ENCODE measurements at regions not wholly inside any gene's neighbourhood (a gene's known extent, or its start where the extent isn't known, plus 50 kb on each side); places are given as distances from the start of the nearest gene placed in this dataset.
"Not testable (repeated sequence)": the region's sequence is repeated elsewhere in the genome, so short reads cannot be mapped to it uniquely, and the experiment has no call there.

DNA sequence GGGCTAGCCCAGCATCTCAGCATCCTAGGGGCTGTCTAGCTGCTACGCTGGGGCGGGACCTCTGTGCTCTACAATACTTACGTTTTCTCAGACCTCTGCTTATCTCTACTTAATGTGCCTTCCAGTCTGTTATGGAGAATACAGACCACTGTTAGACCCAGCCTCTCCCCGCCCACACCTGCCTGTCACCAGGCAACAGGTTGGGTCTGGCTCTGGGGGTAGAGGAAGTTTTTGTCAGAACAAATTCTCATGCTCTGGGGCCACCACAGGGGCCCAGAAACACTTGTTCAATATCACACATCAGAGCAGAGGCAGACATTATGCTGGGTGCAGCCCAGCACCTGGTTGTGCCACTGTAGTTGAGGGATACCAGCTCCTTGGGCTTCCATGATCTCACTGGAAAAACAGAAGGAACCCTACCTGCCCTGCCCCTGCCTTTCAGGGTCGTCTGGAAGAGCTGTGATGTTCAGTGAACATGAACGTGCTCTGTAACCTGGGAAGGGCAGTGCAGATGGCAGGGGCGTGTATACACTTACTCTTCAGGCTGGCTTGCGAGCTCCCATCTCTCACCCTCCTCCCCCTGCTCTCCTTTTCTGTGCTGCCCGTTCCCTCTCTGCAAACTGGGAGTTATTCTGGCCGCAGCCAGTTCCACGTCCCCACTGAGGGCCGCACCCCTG, 135.2 kb upstream of the PODXL start:
- H3K36me3 ChIP-seq (ENCODE audit: control insufficient read depth, insufficient read depth, low read length) = no peaks in the 10 kb centered on the region
- H3K9me3 ChIP-seq (ENCODE audit: control insufficient read depth, insufficient read depth, low read length) = no peaks in the 10 kb centered on the region
- H3K27ac ChIP-seq (ENCODE audit: low read depth, low read length) = no peak overlapping the region
- WGBS (ENCODE audit: insufficient coverage) = 55% methylated on average over 8 of the region's 12 CpGs
- no peak for DNase-seq (ENCODE audit: low read depth in 4 of 6, low spot score in 6 of 6)
- H3K4me1 ChIP-seq (ENCODE audit: control insufficient read depth, insufficient read depth, low read length) = peaks cover 20% of the 10 kb centered on the region
- no peaks in the 10 kb centered on the region for H3K27me3 ChIP-seq (ENCODE audit: control insufficient read depth, insufficient read depth, low read length)
- H3K4me3 ChIP-seq (ENCODE audit: low read depth, low read length) = no peak overlapping the region

- H3K27ac ChIP-seq (ENCODE audit: low read depth, low read length) = no peak overlapping the region
These were observed 134.0 kb upstream of the PODXL start for GRCh38 chr7:131690441-131690840.

GRCh38 chr7:131689662-131690234, 133.3 kb upstream of the PODXL start:
- Histone ChIP-seq H3K4me1 (ENCODE audit: control insufficient read depth, insufficient read depth, low read length) (peaks cover 20% of the 10 kb centered on the region), H3K27ac (ENCODE audit: low read depth, low read length) (no peak overlapping the region), H3K36me3 (ENCODE audit: control insufficient read depth, insufficient read depth, low read length) (no peaks in the 10 kb centered on the region), H3K27me3 (ENCODE audit: control insufficient read depth, insufficient read depth, low read length) (no peaks in the 10 kb centered on the region), H3K4me3 (ENCODE audit: low read depth, low read length) (no peak overlapping the region), H3K9me3 (ENCODE audit: control insufficient read depth, insufficient read depth, low read length) (no peaks in the 10 kb centered on the region)
- 94% methylated on average over 18 of the region's 19 CpGs for WGBS (ENCODE audit: insufficient coverage)
- no peak for DNase-seq (ENCODE audit: low read depth in 4 of 6, low spot score in 6 of 6)

More at GRCh38 chr7:131690441-131690840, 134.0 kb upstream of the PODXL start:
- H3K27me3 ChIP-seq (ENCODE audit: control insufficient read depth, insufficient read depth, low read length) = no peaks in the 10 kb centered on the region
- no peaks in the 10 kb centered on the region for H3K9me3 ChIP-seq (ENCODE audit: control insufficient read depth, insufficient read depth, low read length)
- H3K36me3 ChIP-seq (ENCODE audit: control insufficient read depth, insufficient read depth, low read length) = no peaks in the 10 kb centered on the region
- no peak for DNase-seq (ENCODE audit: low read depth in 4 of 6, low spot score in 6 of 6)
- peaks cover 20% of the 10 kb centered on the region for H3K4me1 ChIP-seq (ENCODE audit: control insufficient read depth, insufficient read depth, low read length)
- WGBS (ENCODE audit: insufficient coverage) = 63% methylated on average over 11 of the region's 12 CpGs
- H3K4me3 ChIP-seq (ENCODE audit: low read depth, low read length) = no peak overlapping the region

DNA sequence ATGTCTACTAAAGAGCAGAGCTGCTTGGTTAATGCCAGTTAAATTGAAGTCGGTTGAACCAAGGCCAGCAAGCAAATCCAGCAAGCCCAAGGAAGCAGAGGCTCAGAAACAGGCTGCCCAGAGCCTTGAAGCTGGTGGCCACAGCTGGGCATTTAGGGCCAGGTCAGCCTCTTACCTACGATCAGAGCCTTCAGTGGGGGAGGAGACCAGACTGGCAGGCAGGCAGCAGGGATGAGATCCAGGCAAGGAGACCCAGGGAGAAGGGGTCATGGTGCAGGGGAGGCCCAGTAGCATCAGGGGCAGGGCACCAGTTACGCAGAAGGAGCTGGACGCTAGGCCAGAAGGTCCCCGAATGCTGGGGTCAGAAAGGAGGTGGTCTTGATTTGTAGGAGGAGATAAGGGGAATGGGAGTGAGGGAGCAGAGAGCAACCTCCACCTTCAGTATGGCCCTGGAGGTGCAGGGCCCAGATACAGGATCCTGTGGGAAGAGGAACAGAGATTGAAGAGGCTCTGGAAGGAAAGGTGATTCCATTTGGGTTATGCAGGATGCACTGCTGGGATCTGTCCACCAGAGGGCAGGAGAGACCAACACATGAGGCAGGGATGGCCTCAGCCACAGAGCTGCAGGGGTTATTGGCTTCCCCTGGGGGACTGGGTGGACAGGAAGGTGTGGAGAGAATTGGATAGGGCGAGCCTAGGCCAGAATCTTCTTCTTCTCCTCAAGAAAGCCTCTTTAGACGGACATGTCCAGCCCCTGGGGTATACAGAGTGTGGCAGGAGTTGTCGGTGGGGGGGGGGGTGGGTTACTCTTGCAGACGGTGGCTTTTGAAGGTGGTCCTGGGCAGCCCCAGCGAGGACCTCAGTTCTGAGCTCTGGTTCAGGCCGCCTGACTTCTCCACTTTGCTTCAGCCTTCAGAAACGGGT, 132.6 kb upstream of the PODXL start:
- no peak overlapping the region for H3K27ac ChIP-seq (ENCODE audit: low read depth, low read length)
- peak; percentile 38 to 92 (median 64) for DNase-seq (ENCODE audit: low read depth in 4 of 6, low spot score in 6 of 6)
- no peaks in the 10 kb centered on the region for H3K9me3 ChIP-seq (ENCODE audit: control insufficient read depth, insufficient read depth, low read length)
- WGBS (ENCODE audit: insufficient coverage) = 84% methylated on average over 10 of the region's 12 CpGs
- no peaks in the 10 kb centered on the region for H3K27me3 ChIP-seq (ENCODE audit: control insufficient read depth, insufficient read depth, low read length)
- H3K4me3 ChIP-seq (ENCODE audit: low read depth, low read length) = no peak overlapping the region
- no peaks in the 10 kb centered on the region for H3K36me3 ChIP-seq (ENCODE audit: control insufficient read depth, insufficient read depth, low read length)
- peaks cover 20% of the 10 kb centered on the region for H3K4me1 ChIP-seq (ENCODE audit: control insufficient read depth, insufficient read depth, low read length)

DNA sequence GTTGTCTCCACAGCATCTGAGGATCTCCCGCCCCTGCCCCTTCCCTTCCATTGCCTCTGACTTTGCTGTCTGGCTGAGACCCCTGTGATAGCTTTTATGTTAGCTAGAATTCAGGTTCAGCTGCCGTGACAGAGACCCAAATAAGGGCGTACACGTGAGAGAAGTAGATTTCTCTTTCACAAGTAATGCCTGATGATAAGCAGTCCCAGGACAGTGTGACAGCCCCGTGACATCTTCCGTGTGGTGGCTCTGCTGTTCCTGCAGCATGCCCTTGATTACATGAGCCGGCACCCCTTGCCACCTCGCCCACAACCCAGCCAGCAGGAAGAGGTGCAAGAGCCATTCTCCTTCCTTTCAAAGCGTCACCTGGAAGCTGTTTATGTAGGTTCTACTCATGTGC, 130.9 kb upstream of the PODXL start:
- Histone ChIP-seq H3K27me3 (ENCODE audit: control insufficient read depth, insufficient read depth, low read length) (peaks cover 2% of the 10 kb centered on the region), H3K27ac (ENCODE audit: low read depth, low read length) (no peak overlapping the region), H3K4me3 (ENCODE audit: low read depth, low read length) (no peak overlapping the region), H3K4me1 (ENCODE audit: control insufficient read depth, insufficient read depth, low read length) (peaks cover 15% of the 10 kb centered on the region), H3K36me3 (ENCODE audit: control insufficient read depth, insufficient read depth, low read length) (no peaks in the 10 kb centered on the region), H3K9me3 (ENCODE audit: control insufficient read depth, insufficient read depth, low read length) (no peaks in the 10 kb centered on the region)
- no peak for DNase-seq (ENCODE audit: low read depth in 4 of 6, low spot score in 6 of 6)
- 82% methylated on average over 8 of the region's 9 CpGs for WGBS (ENCODE audit: insufficient coverage)

DNA sequence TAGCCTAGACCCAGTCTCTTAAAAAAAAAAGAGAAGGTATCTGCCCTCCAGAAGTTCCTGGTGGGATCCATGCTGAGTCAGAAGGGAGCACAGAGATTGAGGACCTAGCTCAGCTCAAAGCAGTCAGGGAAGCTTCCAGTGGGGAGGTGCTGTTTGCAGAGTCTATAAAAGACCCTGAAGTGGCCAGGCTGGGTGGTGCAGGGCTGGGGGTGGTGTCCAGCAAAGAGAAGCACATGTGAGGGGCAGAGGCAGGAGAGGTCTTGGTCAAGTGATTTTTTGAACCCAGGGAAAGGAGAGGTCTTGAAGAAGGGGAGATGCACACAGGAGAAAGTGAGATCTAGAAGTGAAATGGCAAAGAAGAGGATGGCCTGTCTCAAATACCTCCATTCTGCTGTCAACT, 130.4 kb upstream of the PODXL start:
- Histone ChIP-seq H3K27me3 (ENCODE audit: control insufficient read depth, insufficient read depth, low read length) (peaks cover 2% of the 10 kb centered on the region), H3K4me1 (ENCODE audit: control insufficient read depth, insufficient read depth, low read length) (peaks cover 10% of the 10 kb centered on the region), H3K27ac (ENCODE audit: low read depth, low read length) (no peak overlapping the region), H3K4me3 (ENCODE audit: low read depth, low read length) (no peak overlapping the region), H3K9me3 (ENCODE audit: control insufficient read depth, insufficient read depth, low read length) (no peaks in the 10 kb centered on the region), H3K36me3 (ENCODE audit: control insufficient read depth, insufficient read depth, low read length) (no peaks in the 10 kb centered on the region)
- no peak for DNase-seq (ENCODE audit: low read depth in 4 of 6, low spot score in 6 of 6)

DNA sequence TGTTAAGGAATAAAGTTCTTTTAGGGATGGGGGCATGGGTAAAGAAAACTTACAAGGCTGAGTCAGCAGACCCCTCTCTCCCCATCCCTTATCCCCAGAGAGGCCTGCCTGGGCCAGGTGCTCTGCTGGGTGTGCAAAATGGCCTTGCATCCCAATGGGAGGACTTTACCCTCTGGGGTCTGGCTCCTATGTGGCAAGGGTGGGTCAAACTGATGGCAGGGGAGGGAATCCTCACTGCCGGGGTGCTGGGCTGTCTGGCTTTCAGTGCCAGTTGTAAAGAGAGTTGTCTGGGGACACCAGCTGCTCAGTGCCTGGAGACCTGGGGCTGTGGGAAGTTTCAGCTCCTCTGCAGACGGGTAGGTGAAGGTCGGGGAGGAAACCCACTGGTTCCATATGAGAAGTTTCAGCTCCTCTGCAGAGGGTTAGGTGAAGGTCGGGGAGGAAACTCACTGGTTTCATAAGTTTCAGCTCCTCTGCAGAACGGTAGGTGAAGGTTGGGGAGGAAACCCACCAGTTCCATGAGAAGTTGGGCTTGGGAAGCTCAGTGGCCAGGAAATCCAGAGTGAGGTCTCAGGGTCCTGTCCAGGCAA, 127.2 kb upstream of the PODXL start:
- Histone ChIP-seq H3K9me3 (ENCODE audit: control insufficient read depth, insufficient read depth, low read length) (no peaks in the 10 kb centered on the region), H3K36me3 (ENCODE audit: control insufficient read depth, insufficient read depth, low read length) (no peaks in the 10 kb centered on the region), H3K4me3 (ENCODE audit: low read depth, low read length) (no peak overlapping the region), H3K27ac (ENCODE audit: low read depth, low read length) (no peak overlapping the region), H3K27me3 (ENCODE audit: control insufficient read depth, insufficient read depth, low read length) (peaks cover 2% of the 10 kb centered on the region), H3K4me1 (ENCODE audit: control insufficient read depth, insufficient read depth, low read length) (no peaks in the 10 kb centered on the region)
- DNase-seq (ENCODE audit: low read depth in 4 of 6, low spot score in 6 of 6) = no peak
- WGBS (ENCODE audit: insufficient coverage) = 86% methylated on average over 5 of the region's 5 CpGs

- Histone ChIP-seq H3K9me3 (ENCODE audit: control insufficient read depth, insufficient read depth, low read length) (no peaks in the 10 kb centered on the region), H3K4me3 (ENCODE audit: low read depth, low read length) (no peak overlapping the region), H3K27me3 (ENCODE audit: control insufficient read depth, insufficient read depth, low read length) (peaks cover 2% of the 10 kb centered on the region), H3K27ac (ENCODE audit: low read depth, low read length) (no peak overlapping the region), H3K4me1 (ENCODE audit: control insufficient read depth, insufficient read depth, low read length) (no peaks in the 10 kb centered on the region), H3K36me3 (ENCODE audit: control insufficient read depth, insufficient read depth, low read length) (no peaks in the 10 kb centered on the region)
- DNase-seq (ENCODE audit: low read depth in 4 of 6, low spot score in 6 of 6) = no peak
- no CpG with 5 or more reads among the region's 1 CpG for WGBS (ENCODE audit: insufficient coverage)
These were observed 125.5 kb upstream of the PODXL start for GRCh38 chr7:131681961-131682360.

- 100% methylated on average over 2 of the region's 8 CpGs for WGBS (ENCODE audit: insufficient coverage)
These were observed 122.6 kb upstream of the PODXL start for GRCh38 chr7:131679071-131679470.

More at GRCh38 chr7:131679071-131679470, 122.6 kb upstream of the PODXL start:
- H3K27ac ChIP-seq (ENCODE audit: low read depth, low read length); H3K4me1 ChIP-seq (ENCODE audit: control insufficient read depth, insufficient read depth, low read length); DNase-seq (ENCODE audit: low read depth in 4 of 6, low spot score in 6 of 6); H3K36me3 ChIP-seq (ENCODE audit: control insufficient read depth, insufficient read depth, low read length); H3K4me3 ChIP-seq (ENCODE audit: low read depth, low read length); H3K27me3 ChIP-seq (ENCODE audit: control insufficient read depth, insufficient read depth, low read length); H3K9me3 ChIP-seq (ENCODE audit: control insufficient read depth, insufficient read depth, low read length): not testable (repeated sequence)

Measured in spinal cord (tissue), 9 donors.